ENCODE measurements at regions not wholly inside any gene's neighbourhood (a gene's known extent, or its start where the extent isn't known, plus 50 kb on each side); places are given as distances from the start of the nearest gene placed in this dataset.

GRCh38 chr12:59940631-59941342 lies 345.0 kb downstream of the SLC16A7 start:
- intact Hi-C loops (cut with DNase I; ENCODE audit: low total_unique reads) = no loop called here
- no peak overlapping the region for H3K4me3 ChIP-seq (ENCODE audit: low read depth, poor library complexity, severe bottlenecking)
- no peak for DNase-seq (ENCODE audit: low spot score in 2 of 2)
- TF ChIP-seq POLR2A (IDR thresholded peaks at IDR 0.05) (no peak), CTCF (IDR thresholded peaks at IDR 0.05) (no peak)
- 36 to 38% methylated on average over 4 of the region's 4 CpGs for WGBS, 2 donors

DNA sequence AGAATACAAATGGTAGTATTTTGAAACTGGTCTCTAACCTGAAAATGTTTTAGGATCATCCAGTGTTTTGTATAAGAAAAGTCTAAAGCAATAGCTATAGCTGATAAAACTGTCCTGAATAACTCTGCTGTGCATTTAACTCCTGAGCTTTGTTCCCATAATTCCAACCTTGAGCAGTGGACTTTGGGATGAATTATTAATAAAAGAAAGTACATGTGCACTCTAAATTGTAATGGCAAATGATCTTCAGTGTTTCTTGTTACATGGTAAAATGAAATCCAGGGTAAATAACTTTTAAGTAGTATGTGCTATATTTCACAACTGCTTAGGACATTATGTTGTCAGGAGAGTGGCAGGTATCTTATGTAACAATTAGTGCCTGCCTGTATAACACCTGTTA lies 345.6 kb downstream of the SLC16A7 start:
- no peak for TF ChIP-seq CTCF (IDR thresholded peaks at IDR 0.05)
- no peak for TF ChIP-seq POLR2A (IDR thresholded peaks at IDR 0.05)

GRCh38 chr12:59944177-59944576 lies 348.3 kb downstream of the SLC16A7 start:
- intact Hi-C loops (cut with DNase I; ENCODE audit: low total_unique reads) = no loop called here
- no peak overlapping the region for H3K4me3 ChIP-seq (ENCODE audit: low read depth, poor library complexity, severe bottlenecking)
- DNase-seq (ENCODE audit: low spot score in 2 of 2) = no peak
- TF ChIP-seq POLR2A (IDR thresholded peaks at IDR 0.05) (no peak), CTCF (IDR thresholded peaks at IDR 0.05) (no peak)

More for the DNA sequence above, 345.6 kb downstream of the SLC16A7 start:
- DNase-seq (ENCODE audit: low spot score in 2 of 2) = no peak
- H3K4me3 ChIP-seq (ENCODE audit: low read depth, poor library complexity, severe bottlenecking) = no peak overlapping the region
- intact Hi-C loops (cut with DNase I; ENCODE audit: low total_unique reads) = no loop called here

- WGBS, 2 donors = 75 to 76% methylated on average over 2 of the region's 2 CpGs
- intact Hi-C loops (cut with DNase I; ENCODE audit: low total_unique reads) = no loop called here
- no peak for DNase-seq (ENCODE audit: low spot score in 2 of 2)
- no peak overlapping the region for H3K4me3 ChIP-seq (ENCODE audit: low read depth, poor library complexity, severe bottlenecking)
- no peak for TF ChIP-seq CTCF (IDR thresholded peaks at IDR 0.05)
- TF ChIP-seq POLR2A (IDR thresholded peaks at IDR 0.05) = no peak
Observed at GRCh38 chr12:59946635-59947034, 350.8 kb downstream of the SLC16A7 start.

DNA sequence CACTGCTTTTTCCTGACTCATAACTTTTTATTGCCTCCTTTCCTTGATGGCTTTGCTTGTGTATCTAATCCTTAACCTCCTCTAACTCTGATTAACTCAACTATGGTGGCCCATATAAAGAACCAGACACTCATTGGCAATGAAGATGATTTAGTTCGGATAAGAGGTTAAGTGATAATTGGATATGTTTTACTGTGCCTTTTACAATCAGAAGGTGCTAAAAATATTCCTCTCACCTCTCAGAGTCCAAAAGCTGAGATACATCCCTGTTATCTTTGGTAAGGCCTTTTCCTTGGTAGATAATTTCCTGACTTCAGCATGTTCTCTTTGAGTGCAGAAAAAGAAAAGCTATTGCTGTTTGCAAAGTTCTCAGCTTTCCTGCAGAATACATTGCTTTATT lies 367.7 kb downstream of the SLC16A7 start:
- WGBS, 2 donors = 78 to 86% methylated on average over 1 of the region's 1 CpG
- intact Hi-C loops (cut with DNase I; ENCODE audit: low total_unique reads) = no loop called here
- no peak for DNase-seq (ENCODE audit: low spot score in 2 of 2)
- TF ChIP-seq CTCF (IDR thresholded peaks at IDR 0.05) = no peak
- TF ChIP-seq POLR2A (IDR thresholded peaks at IDR 0.05) = no peak
- no peak overlapping the region for H3K4me3 ChIP-seq (ENCODE audit: low read depth, poor library complexity, severe bottlenecking)

- 74 to 76% methylated on average over 4 of the region's 4 CpGs for WGBS, 2 donors
- TF ChIP-seq CTCF (IDR thresholded peaks at IDR 0.05) = no peak
- no peak for TF ChIP-seq POLR2A (IDR thresholded peaks at IDR 0.05)
Observed at GRCh38 chr12:59972905-59973304, 377.1 kb downstream of the SLC16A7 start.

More at GRCh38 chr12:59972905-59973304, 377.1 kb downstream of the SLC16A7 start:
- DNase-seq (ENCODE audit: low spot score in 2 of 2) = no peak
- H3K4me3 ChIP-seq (ENCODE audit: low read depth, poor library complexity, severe bottlenecking) = no peak overlapping the region
- intact Hi-C loops (cut with DNase I; ENCODE audit: low total_unique reads) = no loop called here
